GM12892 (cell line): ENCODE measurements at regions not wholly inside any gene's neighbourhood (a gene's known extent, or its start where the extent isn't known, plus 50 kb on each side); places are given as distances from the start of the nearest gene placed in this dataset.

ENCODE experiments used
- DNase-seq: peaks from one replicate; pipeline ENCODE4 v3.0.0; 2011; ENCODE audit not compliant: insufficient read length
- FAIRE-seq: peaks from 2 replicates; lab custom pipeline; 2011; peaks lifted over from hg19 to GRCh38; lab: Jason Lieb, UNC
- POLR2A ChIP-seq: IDR thresholded peaks from 2 replicates; pipeline ENCODE4 v1.6.1; 2011; ENCODE audit warnings: low read depth, low read length, control low read depth
- POLR2AphosphoS5 ChIP-seq: IDR thresholded peaks from 2 replicates; pipeline ENCODE4 v1.6.1; 2011; ENCODE audit warnings: low read depth, low read length, control low read depth
- TAF1 ChIP-seq: IDR thresholded peaks from 2 replicates; pipeline ENCODE4 v1.6.1; 2011; ENCODE audit warnings: low read depth, mild to moderate bottlenecking, control low read depth, low read length, borderline replicate concordance

DNA sequence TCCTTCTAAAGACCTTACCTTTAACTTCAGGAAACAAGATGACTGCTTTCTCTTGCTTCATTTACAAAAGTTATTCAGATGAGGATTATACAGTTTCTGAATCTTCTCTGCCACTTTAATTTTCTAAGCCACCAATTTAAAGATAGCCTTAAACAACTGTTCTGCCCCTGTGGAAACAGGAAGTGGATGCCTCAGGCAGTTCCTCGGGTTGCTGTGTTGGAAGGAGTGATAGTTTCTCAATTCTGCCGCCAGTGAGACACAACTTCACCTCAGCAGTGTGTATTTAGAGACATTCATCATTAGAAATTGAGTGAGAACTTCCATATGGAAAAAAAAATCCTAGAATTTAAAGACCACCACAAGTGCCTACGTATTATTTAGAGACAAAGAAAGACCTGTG, 475.1 kb upstream of the WWC1 start:
- DNase-seq (no peak), FAIRE-seq (no peak)
- no peak for TF ChIP-seq POLR2A

DNA sequence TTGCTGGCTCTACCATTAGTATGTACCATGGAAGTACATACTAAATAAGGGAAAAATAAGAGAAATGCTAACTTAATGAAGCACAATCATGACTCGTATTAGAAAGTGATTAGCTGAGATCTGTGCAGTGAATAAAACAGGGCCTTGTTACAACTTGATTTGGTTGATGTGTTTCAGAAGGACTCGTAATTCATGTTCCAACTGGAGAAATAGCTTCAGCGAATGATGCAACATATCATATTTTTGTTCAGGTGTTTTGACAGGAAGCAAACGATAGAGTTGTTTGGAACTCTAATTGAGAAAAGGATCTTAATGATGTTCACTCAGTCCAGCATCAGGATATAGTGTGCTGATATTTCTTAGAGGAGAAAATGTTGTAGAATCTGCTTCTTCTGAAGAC, 474.6 kb upstream of the WWC1 start:
- FAIRE-seq: peak; percentile 40
- TF ChIP-seq POLR2A: no peak
- no peak for TF ChIP-seq TAF1
- no peak for TF ChIP-seq POLR2AphosphoS5
- no peak for DNase-seq

DNA sequence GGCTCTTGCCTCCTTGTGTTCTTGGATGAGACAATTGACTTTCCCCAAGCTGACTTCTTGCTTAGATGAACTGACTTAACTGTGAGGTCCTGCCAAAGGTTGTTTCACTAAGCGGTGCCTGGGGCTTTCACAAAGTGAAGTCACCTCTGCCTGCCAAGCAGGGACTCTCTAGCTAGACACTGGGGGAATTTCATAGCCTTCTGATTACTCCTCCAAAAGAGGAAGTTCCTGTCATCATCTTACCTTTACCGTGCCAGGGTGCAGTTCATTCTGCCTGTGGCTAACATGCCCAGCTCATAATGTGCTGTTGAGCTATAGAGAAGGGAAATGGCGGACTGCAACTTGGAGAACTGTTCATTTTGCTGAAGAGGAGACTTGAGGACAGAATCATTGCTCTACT, 472.0 kb upstream of the WWC1 start:
- DNase-seq (no peak), FAIRE-seq (peak; percentile 78)
- TF ChIP-seq POLR2AphosphoS5 (no peak), POLR2A (no peak), TAF1 (no peak)

DNA sequence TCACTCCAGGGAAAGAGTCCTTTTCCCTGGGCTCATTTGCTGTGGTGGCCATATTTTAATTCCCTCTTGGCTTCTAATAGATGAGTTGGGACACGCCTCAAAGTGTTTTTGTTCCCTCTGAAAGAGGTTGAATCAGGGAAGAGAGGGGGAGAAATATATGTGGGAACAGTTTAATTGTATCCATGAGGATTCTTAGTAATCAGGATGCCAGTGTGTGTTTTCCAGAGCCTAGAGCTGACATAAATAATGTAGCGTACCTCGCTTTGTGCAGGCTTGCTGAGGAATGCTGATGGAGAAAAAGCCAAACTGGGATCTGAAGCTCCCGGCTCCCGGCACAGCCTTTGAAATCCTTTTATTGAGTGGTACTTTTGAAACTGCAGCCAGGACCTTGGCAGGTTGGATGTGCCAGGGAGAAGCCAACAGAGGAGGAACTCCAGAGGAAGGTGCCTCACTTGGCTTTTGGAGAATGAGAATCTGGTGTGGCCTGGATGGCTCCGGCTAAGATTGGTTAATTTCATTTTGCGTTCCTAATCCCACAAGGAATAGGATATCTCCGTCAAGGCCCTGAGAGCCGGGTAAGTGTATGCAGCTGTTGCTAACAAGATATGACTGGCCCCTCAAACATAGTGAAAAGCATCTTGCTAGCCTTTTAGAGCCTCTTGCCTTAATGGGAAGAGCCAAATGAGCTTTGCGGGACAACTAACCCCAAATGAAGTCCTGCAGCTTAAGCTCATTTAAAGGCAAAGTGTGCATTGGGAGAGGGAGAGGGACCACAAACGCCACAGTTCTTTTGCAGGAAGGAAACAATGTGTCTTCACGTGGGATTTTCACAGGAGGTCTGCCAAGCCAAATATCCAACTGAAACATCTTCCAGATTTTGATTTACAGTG, 471.1 kb upstream of the WWC1 start:
- no peak for TF ChIP-seq TAF1
- no peak for TF ChIP-seq POLR2A
- no peak for TF ChIP-seq POLR2AphosphoS5
- DNase-seq: no peak
- FAIRE-seq: no peak

DNA sequence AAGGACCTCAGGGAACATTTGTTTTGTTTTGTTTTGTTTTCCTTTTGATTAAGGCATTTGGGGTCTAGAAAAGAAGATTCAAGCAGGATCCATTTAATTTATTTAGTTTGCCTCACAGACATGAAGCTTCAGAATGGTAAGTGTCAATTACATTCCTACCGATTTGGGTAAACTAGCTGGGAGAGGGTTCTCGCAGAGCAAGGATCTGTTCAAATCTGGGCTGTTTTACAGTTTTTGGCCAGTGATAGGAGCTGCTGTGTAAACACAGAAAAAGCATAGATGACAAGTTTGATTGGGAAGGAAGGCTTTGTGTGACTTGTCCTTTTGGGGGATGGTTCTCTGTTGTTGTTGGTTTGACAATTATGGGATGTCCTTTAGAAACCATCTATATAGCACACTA, 470.3 kb upstream of the WWC1 start:
- DNase-seq (no peak), FAIRE-seq (no peak)
- TF ChIP-seq TAF1: no peak
- TF ChIP-seq POLR2AphosphoS5: no peak
- no peak for TF ChIP-seq POLR2A

DNA sequence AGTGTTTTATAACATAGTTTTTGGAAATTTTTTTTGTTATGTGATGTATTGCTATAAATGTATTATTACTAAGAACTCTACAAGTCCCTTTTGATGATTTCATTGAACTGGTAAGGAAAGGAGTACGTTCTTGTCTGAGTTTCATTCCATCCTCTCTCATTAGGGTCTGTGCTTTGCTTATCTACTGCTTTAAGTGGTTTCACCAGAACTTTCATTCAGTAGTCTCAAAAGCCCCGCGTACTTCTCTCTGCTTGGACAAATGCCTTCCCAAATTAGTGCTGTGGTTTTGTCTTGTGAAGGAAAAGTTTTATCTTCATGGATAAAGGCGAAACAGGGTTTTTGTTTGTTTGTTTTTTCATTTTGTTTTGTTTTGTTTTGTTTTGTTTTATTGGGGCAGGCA, 469.8 kb upstream of the WWC1 start:
- FAIRE-seq: no peak
- no peak for DNase-seq

DNA sequence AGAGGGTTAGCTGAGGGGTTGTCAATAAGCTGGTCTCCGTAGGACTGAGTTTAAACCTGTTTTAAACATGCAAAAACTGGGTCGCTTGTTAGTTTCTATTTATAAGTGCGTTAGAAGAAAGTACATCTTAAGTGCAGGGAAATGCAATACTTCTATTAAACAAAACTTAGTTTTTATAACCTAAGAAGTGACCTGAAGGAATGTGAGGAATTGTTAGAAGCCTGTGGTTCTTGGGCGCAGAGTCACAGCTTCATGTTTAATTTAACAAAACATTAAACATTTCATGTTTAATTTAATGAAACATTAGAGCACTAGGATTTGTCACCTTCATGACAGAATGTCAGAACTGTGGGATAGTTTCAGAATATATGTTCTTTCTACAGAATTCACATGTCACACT, 469.2 kb upstream of the WWC1 start:
- FAIRE-seq (no peak), DNase-seq (no peak)
- no peak for TF ChIP-seq POLR2A
- TF ChIP-seq POLR2AphosphoS5: no peak
- TF ChIP-seq TAF1: no peak

More for the DNA sequence above, 469.8 kb upstream of the WWC1 start:
- TF ChIP-seq POLR2AphosphoS5: no peak
- TF ChIP-seq POLR2A: no peak
- TF ChIP-seq TAF1: no peak

DNA sequence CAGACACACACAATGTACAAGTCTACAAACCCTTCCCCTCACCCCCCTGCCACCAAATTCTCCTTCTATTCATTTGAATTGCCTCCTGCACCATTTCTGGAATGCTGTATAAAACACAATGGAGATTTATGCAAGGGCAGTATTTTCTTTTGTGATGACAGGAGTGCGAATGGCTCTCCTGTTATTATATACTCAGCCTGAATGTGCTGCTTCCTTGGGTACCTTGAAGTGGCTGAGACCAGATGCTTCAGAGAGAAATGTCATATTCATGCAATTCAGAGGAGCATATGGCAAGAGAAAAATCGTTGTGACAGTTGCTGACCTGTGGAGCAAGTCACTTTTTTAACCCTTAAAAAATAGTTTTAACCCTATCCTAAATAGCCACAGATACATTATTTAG, 468.0 kb upstream of the WWC1 start:
- no peak for DNase-seq
- TF ChIP-seq POLR2A (no peak), TAF1 (no peak), POLR2AphosphoS5 (no peak)
- FAIRE-seq: no peak

DNA sequence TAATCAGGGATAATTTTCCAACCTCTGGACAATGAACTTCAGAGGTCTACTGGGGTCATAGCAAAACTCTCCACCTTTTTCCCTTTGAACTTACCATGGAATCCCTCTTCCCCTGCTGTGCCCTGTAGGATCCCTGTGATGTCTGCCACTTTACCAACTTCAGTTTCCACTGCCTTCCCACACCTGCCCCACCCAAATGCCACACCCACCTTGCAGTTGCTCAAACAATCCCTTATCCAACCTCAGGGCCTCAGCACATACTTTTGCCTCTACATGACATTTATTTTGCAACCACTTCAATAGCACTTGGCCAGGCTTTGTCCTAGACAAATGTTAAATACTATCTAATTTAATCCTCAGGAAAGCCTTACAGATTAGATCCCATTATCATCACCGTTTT, 463.7 kb upstream of the WWC1 start:
- FAIRE-seq (no peak), DNase-seq (no peak)
- TF ChIP-seq POLR2A (no peak), POLR2AphosphoS5 (no peak), TAF1 (no peak)

DNA sequence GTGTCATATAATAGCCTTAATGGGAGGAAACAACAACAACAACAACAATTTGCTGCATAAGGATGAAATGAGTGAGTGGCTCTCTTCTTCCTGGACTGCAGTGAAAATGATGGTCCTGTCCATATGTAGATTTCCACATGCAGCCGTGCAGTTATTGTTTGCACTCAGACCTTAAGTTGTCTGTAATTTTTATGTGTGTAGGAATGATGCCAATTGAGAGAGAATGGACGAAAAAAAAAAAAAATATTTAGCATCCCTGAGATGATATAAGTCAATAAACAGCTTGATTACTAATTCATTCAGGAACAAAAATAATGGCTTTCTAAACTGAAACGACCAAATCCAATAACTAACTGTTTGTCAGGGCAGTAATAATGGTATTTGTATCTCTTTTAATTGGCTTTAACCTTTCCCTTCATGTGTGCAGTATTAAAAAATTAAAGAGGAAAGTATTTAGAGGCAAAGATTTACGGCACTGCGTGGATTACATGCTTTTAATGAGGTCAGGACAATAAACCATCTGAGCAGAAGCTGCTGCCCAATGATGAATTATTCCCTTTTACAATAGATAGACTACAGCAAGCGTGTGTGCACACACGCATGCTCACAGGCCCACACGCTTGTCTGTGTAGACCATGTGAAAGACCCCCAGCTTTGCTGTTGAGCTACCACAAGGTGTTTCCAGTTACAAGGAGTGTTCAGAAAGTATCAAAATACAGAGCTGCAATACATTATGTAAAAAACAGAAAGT, 459.5 kb upstream of the WWC1 start:
- no peak for FAIRE-seq
- no peak for DNase-seq
- no peak for TF ChIP-seq TAF1
- TF ChIP-seq POLR2A: no peak
- no peak for TF ChIP-seq POLR2AphosphoS5

DNA sequence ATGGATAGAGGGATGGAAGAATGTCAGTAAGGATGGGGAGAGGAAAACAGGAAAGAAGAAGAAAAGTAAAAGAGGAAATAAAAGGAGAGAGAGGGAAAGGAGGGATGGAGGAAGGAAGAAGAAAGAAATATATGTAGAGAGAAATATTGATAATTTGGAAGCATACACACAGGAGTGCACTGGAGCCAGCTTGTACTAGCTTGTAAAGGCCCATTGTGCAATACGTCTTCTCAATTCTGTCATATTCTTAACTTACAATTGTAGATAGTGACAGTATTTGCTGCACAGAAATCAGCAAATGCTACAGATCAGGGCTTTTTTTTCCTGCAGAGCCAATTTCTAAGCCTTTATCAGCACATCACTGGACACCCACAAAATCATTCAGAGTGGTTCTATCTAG, 458.8 kb upstream of the WWC1 start:
- TF ChIP-seq POLR2AphosphoS5 (no peak), POLR2A (no peak), TAF1 (no peak)
- DNase-seq (no peak), FAIRE-seq (no peak)

DNA sequence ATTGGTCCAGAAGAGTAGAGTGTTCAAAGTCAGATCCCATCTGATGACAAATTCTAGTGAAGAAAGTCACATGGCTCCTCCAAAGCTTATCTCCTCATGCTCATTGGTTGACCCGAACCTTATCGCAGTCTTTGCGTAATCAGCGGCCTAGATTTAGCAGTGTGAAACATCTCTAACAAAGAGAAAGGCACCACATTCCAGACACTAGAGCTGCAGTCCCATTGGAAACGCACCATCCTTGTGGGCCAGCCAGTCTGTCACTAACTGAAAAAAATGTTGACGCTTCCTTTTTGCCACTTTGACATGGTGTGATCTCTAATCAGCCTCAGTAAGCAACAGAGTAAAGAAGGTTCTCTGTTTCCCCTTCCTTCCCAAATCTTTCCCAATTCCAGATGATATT, 458.0 kb upstream of the WWC1 start:
- no peak for FAIRE-seq
- no peak for DNase-seq
- TF ChIP-seq TAF1: no peak
- no peak for TF ChIP-seq POLR2A
- TF ChIP-seq POLR2AphosphoS5: no peak
